ENCODE measurements at regions not wholly inside any gene's neighbourhood (a gene's known extent, or its start where the extent isn't known, plus 50 kb on each side); places are given as distances from the start of the nearest gene placed in this dataset.
A peak's percentile ranks its signal among the peaks of the same experiment; 100 is the strongest.

GRCh38 chr5:124661317-124662141 is 84.9 kb downstream of the ZNF608 start (continued):
- TF ChIP-seq IRF3 (IDR thresholded peaks at IDR 0.05; ENCODE audit: low read depth, low read length) (no peak), REST (IDR thresholded peaks at IDR 0.05; ENCODE audit: low read depth, low read length) (0 out of 2 replicates have a peak, but pooled peaks have one; percentile 21), SIN3A (IDR thresholded peaks at IDR 0.05; ENCODE audit: borderline replicate concordance, low read depth, low read length) (0 out of 2 replicates have a peak, but pooled peaks have one; percentile 41), PBX3 (IDR thresholded peaks at IDR 0.05) (peak; percentile 43; the same call in 1 of the 2 replicates), YY1 (IDR thresholded peaks at IDR 0.05; ENCODE audit: low read depth) (no peak), SMC3 (IDR thresholded peaks at IDR 0.05; ENCODE audit: low read depth, low read length) (no peak), EP300 (IDR thresholded peaks at IDR 0.05; ENCODE audit: borderline replicate concordance in 1 of 2, low read depth in 1 of 2, low read length in 1 of 2) (peak in 1 of 2 experiments; percentile 64; a peak in 1 of 4 replicates), MEF2A (IDR thresholded peaks at IDR 0.05; ENCODE audit: borderline replicate concordance, low read depth) (no peak), JUND (IDR thresholded peaks at IDR 0.05) (0 out of 2 replicates have a peak, but pooled peaks have one; percentile 46), USF1 (IDR thresholded peaks at IDR 0.05; ENCODE audit: borderline replicate concordance, low read depth) (no peak), FOSL2 (IDR thresholded peaks at IDR 0.05; ENCODE audit: borderline replicate concordance, low read depth) (no peak)

Data from SK-N-SH (cell line).